H9 (cell line): ENCODE measurements at regions not wholly inside any gene's neighbourhood (a gene's known extent, or its start where the extent isn't known, plus 50 kb on each side); places are given as distances from the start of the nearest gene placed in this dataset.

Experiments used
- DNase-seq: peaks from one replicate; pipeline ENCODE4 v3.0.0-alpha.2; 2017
- H2AFZ ChIP-seq: one replicate; pipeline ENCODE4 v1.6.1; 2013; ENCODE audit warnings: mild to moderate bottlenecking, low read length, control low read depth, moderate library complexity
- H2AK5ac ChIP-seq: 2 replicates; pipeline ENCODE4 v1.6.1; 2013; ENCODE audit warnings: low read length, control low read depth, mixed read lengths; ENCODE audit not compliant: insufficient read length
- H2BK120ac ChIP-seq: one replicate; pipeline ENCODE4 v1.6.1; 2013; ENCODE audit warnings: low read depth, mild to moderate bottlenecking, low read length, control low read depth, inconsistent platforms; ENCODE audit not compliant: poor library complexity, severe bottlenecking
- H2BK12ac ChIP-seq: 2 replicates; pipeline ENCODE4 v1.6.1; 2013; ENCODE audit warnings: low read length, control low read depth, mixed read lengths, low read depth; ENCODE audit not compliant: insufficient read length
- H2BK15ac ChIP-seq: 2 replicates; pipeline ENCODE4 v1.6.1; 2013; ENCODE audit warnings: low read depth, low read length, control low read depth
- H2BK20ac ChIP-seq: one replicate; pipeline ENCODE4 v1.6.1; 2013; ENCODE audit warnings: low read depth, mild to moderate bottlenecking, low read length, control low read depth, inconsistent platforms; ENCODE audit not compliant: poor library complexity, severe bottlenecking
- H2BK5ac ChIP-seq: 2 replicates; pipeline ENCODE4 v1.6.1; 2013; ENCODE audit warnings: low read length, control low read depth, mixed read lengths; ENCODE audit not compliant: insufficient read length
- H3K14ac ChIP-seq: 2 replicates; pipeline ENCODE4 v1.6.1; 2013; ENCODE audit warnings: low read length, control low read depth; ENCODE audit not compliant: insufficient read depth
- H3K18ac ChIP-seq: 2 replicates; pipeline ENCODE4 v1.6.1; 2013; ENCODE audit warnings: low read depth, mild to moderate bottlenecking, mixed read lengths, low read length, control low read depth; ENCODE audit not compliant: insufficient read length
- H3K23ac ChIP-seq: 2 replicates; pipeline ENCODE4 v1.6.1; 2013; ENCODE audit warnings: low read length, control low read depth, mixed read lengths, low read depth; ENCODE audit not compliant: insufficient read length
- H3K23me2 ChIP-seq: 2 replicates; pipeline ENCODE4 v1.6.1; 2013; ENCODE audit warnings: low read depth, mild to moderate bottlenecking, mixed read lengths, low read length, control low read depth; ENCODE audit not compliant: insufficient read length, poor library complexity, severe bottlenecking
- H3K27ac ChIP-seq: 2 replicates; pipeline ENCODE4 v1.5.1; 2013; ENCODE audit warnings: low read length, control low read depth, mixed read lengths, low read depth; ENCODE audit not compliant: insufficient read length
- H3K27me3 ChIP-seq: 2 replicates; pipeline ENCODE4 v1.6.1; 2013; ENCODE audit warnings: low read length, control low read depth, inconsistent platforms; ENCODE audit not compliant: insufficient read depth
- H3K4ac ChIP-seq: 2 replicates; pipeline ENCODE4 v1.6.1; 2013; ENCODE audit warnings: low read depth, mild to moderate bottlenecking, control low read depth, inconsistent platforms, low read length, moderate library complexity
- H3K4me1 ChIP-seq: 2 replicates; pipeline ENCODE4 v1.6.1; 2013; ENCODE audit warnings: low read length, control low read depth, inconsistent platforms; ENCODE audit not compliant: insufficient read depth
- H3K4me2 ChIP-seq: 2 replicates; pipeline ENCODE4 v1.6.1; 2013; ENCODE audit warnings: low read length, control low read depth, mixed read lengths; ENCODE audit not compliant: insufficient read length, insufficient read depth
- H3K56ac ChIP-seq: 2 replicates; pipeline ENCODE4 v1.6.1; 2013; ENCODE audit warnings: low read depth, mild to moderate bottlenecking, mixed read lengths, low read length, control low read depth; ENCODE audit not compliant: insufficient read length
- H3K79me1 ChIP-seq: 2 replicates; pipeline ENCODE4 v1.6.1; 2013; ENCODE audit warnings: low read depth, mild to moderate bottlenecking, moderate library complexity, low read length, control low read depth, inconsistent platforms; ENCODE audit not compliant: insufficient read depth, poor library complexity, severe bottlenecking
- H3K79me2 ChIP-seq: 2 replicates; pipeline ENCODE4 v1.6.1; 2013; ENCODE audit warnings: low read length, control low read depth, inconsistent platforms; ENCODE audit not compliant: insufficient read depth
- H3K9ac ChIP-seq: 2 replicates; pipeline ENCODE4 v1.6.1; 2013; ENCODE audit warnings: low read length, control low read depth, mixed read lengths; ENCODE audit not compliant: insufficient read length; ENCODE audit errors: extremely low read depth
- H3K9me3 ChIP-seq: one replicate; pipeline ENCODE4 v1.6.1; 2013; ENCODE audit warnings: low read depth, low read length, inconsistent platforms; ENCODE audit not compliant: control insufficient read depth
- H3T11ph ChIP-seq: one replicate; pipeline ENCODE4 v1.6.1; 2013; ENCODE audit warnings: mild to moderate bottlenecking, low read length, control low read depth, inconsistent platforms
- H4K20me1 ChIP-seq: one replicate; pipeline ENCODE4 v1.6.1; 2013; ENCODE audit not compliant: control insufficient read depth, insufficient read length, insufficient read depth
- H4K5ac ChIP-seq: 2 replicates; pipeline ENCODE4 v1.6.1; 2013; ENCODE audit warnings: low read depth, mild to moderate bottlenecking, mixed read lengths, low read length, control low read depth; ENCODE audit not compliant: insufficient read length
- H4K8ac ChIP-seq: replicated peaks from 2 replicates; pipeline ENCODE4 v1.6.1; 2013; ENCODE audit warnings: low read length, control low read depth, mixed read lengths, low read depth; ENCODE audit not compliant: insufficient read length
- H4K91ac ChIP-seq: 2 replicates; pipeline ENCODE4 v1.6.1; 2013; ENCODE audit warnings: low read depth, mild to moderate bottlenecking, moderate library complexity, mixed read lengths, low read length, control low read depth; ENCODE audit not compliant: insufficient read length
- H3K27ac Mint-ChIP-seq, 3 experiments: 2 replicates in 2 of 3; 3 replicates in 1 of 3; pipeline ENCODE4 v1.8.0; 2020 to 2021; ENCODE audit warnings: mixed read lengths in 3 of 3, mild to moderate bottlenecking in 1 of 3, moderate library complexity in 1 of 3
- H3K27me3 Mint-ChIP-seq: 2 replicates; pipeline ENCODE4 v1.8.0; 2021; ENCODE audit warnings: low read depth, mild to moderate bottlenecking, moderate library complexity, mixed read lengths
- H3K36me3 Mint-ChIP-seq, 3 experiments: 2 replicates in 2 of 3; 3 replicates in 1 of 3; pipeline ENCODE4 v1.8.0; 2020 to 2021; ENCODE audit warnings: low read depth in 3 of 3, mixed read lengths in 3 of 3; ENCODE audit not compliant: insufficient read depth in 1 of 3
- H3K4me1 Mint-ChIP-seq, 2 experiments: 2 replicates each; pipeline ENCODE4 v1.8.0; 2020; ENCODE audit warnings: mixed read lengths in 2 of 2
- H3K4me3 Mint-ChIP-seq, 2 experiments: 2 replicates in 1 of 2; 3 replicates in 1 of 2; pipeline ENCODE4 v1.8.0; 2020 to 2021; ENCODE audit warnings: mild to moderate bottlenecking in 2 of 2, mixed read lengths in 2 of 2, moderate library complexity in 1 of 2
- H3K9me3 Mint-ChIP-seq, 2 experiments: 2 replicates in 1 of 2; 3 replicates in 1 of 2; pipeline ENCODE4 v1.8.0; 2020; ENCODE audit warnings: mild to moderate bottlenecking in 2 of 2, mixed read lengths in 2 of 2, moderate library complexity in 1 of 2
- WGBS: extraction: QIAGEN DNeasy Blood & Tissue Kit; methylation state at CpG from one replicate; pipeline ENCODE4 v1.1.7; 2013; ENCODE audit warnings: missing lambda C conversion rate, low lambda C conversion rate, mixed read lengths; ENCODE audit not compliant: insufficient read length; ENCODE audit errors: extremely low coverage; 5-methylcytosine and 5-hydroxymethylcytosine counted together
- TF ChIP-seq, protein P1 (sequence below): fragments of 200-600 bp; sonication (generic); conservative IDR thresholded peaks from 3 replicates; pipeline ENCODE4 v1.8.0; 2021; ENCODE audit warnings: antibody characterized with exemption, mild to moderate bottlenecking

DNA sequence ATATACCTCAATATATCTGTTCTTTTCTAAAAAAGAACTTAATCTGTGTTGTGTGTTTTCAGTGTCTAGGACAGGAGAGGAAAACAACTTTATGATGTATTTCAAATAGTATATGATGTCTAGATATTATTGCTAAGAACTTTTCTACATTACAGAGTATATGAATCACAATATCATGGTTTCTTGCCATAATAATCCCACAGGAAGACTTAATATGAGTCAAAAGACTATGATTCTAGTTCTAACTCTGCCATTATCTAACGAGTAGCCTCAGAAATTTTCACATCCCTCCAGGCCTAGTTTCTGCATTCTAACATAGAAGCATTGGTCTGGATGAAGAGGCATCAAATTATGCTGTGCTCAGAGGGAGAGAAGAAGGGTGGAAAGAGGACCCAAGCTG lies 107.7 kb upstream of the SPRED1 start:
- Histone ChIP-seq H3K4me2 (no peak overlapping the region), H3K27ac (no peak overlapping the region)

More for the DNA sequence above, 107.7 kb upstream of the SPRED1 start:
- Histone ChIP-seq H4K20me1 (no peaks in the 10 kb centered on the region), H2BK15ac (no peak overlapping the region), H2BK12ac (no peak overlapping the region), H3K27me3 (no peaks in the 10 kb centered on the region), H3K79me1 (no peaks in the 10 kb centered on the region), H3K14ac (no peak overlapping the region), H2AK5ac (no peak overlapping the region), H3K4me1 (no peaks in the 10 kb centered on the region), H3K23me2 (no peaks in the 10 kb centered on the region), H3K79me2 (no peaks in the 10 kb centered on the region), H3K4ac (no peak overlapping the region), H3K23ac (no peak overlapping the region), H4K91ac (no peak overlapping the region), H3K9me3 (no peaks in the 10 kb centered on the region), H3T11ph (no peak overlapping the region), H3K18ac (no peak overlapping the region), H2AFZ (no peak overlapping the region), H3K9ac (no peak overlapping the region), H4K8ac (no peak overlapping the region), H2BK120ac (no peak overlapping the region), H3K56ac (no peak overlapping the region), H2BK20ac (no peak overlapping the region), H2BK5ac (no peak overlapping the region), H4K5ac (no peak overlapping the region)
- peaks cover 7 to 13% (median 9%) of the 10 kb centered on the region in 3 experiments for H3K36me3 Mint-ChIP-seq
- DNase-seq: no peak
- TF ChIP-seq, protein P1, sequence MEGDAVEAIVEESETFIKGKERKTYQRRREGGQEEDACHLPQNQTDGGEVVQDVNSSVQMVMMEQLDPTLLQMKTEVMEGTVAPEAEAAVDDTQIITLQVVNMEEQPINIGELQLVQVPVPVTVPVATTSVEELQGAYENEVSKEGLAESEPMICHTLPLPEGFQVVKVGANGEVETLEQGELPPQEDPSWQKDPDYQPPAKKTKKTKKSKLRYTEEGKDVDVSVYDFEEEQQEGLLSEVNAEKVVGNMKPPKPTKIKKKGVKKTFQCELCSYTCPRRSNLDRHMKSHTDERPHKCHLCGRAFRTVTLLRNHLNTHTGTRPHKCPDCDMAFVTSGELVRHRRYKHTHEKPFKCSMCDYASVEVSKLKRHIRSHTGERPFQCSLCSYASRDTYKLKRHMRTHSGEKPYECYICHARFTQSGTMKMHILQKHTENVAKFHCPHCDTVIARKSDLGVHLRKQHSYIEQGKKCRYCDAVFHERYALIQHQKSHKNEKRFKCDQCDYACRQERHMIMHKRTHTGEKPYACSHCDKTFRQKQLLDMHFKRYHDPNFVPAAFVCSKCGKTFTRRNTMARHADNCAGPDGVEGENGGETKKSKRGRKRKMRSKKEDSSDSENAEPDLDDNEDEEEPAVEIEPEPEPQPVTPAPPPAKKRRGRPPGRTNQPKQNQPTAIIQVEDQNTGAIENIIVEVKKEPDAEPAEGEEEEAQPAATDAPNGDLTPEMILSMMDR: no peak
- no peak overlapping the region for H3K27ac Mint-ChIP-seq
- no peaks in the 10 kb centered on the region for H3K27me3 Mint-ChIP-seq
- H3K4me1 Mint-ChIP-seq: peaks cover 6 to 7% of the 10 kb centered on the region in 2 experiments
- H3K4me3 Mint-ChIP-seq: no peak overlapping the region
- peaks cover 7 to 9% of the 10 kb centered on the region in 2 experiments for H3K9me3 Mint-ChIP-seq
- no CpG with 5 or more reads among the region's 1 CpG for WGBS
